ENCODE measurements at regions not wholly inside any gene's neighbourhood (a gene's known extent, or its start where the extent isn't known, plus 50 kb on each side); places are given as distances from the start of the nearest gene placed in this dataset.

DNA sequence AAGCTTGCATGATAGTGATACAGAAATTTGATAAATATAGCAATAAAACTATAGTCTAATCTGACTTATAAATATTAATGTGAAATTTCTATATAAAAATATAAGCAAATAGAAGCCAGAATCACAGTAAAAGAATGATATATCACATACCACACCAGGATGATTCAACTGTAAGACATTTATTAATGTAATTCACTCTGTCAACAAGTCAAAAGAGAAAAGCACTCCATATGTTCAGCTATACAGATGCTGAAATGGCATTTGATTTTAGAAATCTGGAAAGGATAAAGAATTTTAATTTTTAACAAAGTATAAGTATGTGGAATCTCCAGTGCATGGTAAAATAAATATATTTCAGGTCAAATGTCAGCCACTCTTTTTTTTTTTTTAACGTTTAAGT is 372.4 kb downstream of the KCNN2 start:
- no peak for DNase-seq
- 62 to 85% (median 69%) methylated on average over 1 of the region's 1 CpG for WGBS, 5 donors
- no peak overlapping the region for H3K27ac ChIP-seq
- no peak overlapping the region for H3K4me3 ChIP-seq
- intact Hi-C loops (cut with DNase I; ENCODE audit: low total_unique reads), result no loop called here
- H3K9me3 ChIP-seq, result peaks cover 0 to 6% (median 3%) of the 10 kb centered on the region in 4 donors
- H3K27me3 ChIP-seq, result no peaks in the 10 kb centered on the region
- H3K4me1 ChIP-seq, result no peaks in the 10 kb centered on the region
- no peaks in the 10 kb centered on the region for H3K36me3 ChIP-seq
- TF ChIP-seq POLR2AphosphoS5 (IDR thresholded peaks at IDR 0.05), result no peak
- TF ChIP-seq POLR2A (IDR thresholded peaks at IDR 0.05), result no peak
- TF ChIP-seq EP300 (IDR thresholded peaks at IDR 0.05), result no peak
- TF ChIP-seq, protein P1, sequence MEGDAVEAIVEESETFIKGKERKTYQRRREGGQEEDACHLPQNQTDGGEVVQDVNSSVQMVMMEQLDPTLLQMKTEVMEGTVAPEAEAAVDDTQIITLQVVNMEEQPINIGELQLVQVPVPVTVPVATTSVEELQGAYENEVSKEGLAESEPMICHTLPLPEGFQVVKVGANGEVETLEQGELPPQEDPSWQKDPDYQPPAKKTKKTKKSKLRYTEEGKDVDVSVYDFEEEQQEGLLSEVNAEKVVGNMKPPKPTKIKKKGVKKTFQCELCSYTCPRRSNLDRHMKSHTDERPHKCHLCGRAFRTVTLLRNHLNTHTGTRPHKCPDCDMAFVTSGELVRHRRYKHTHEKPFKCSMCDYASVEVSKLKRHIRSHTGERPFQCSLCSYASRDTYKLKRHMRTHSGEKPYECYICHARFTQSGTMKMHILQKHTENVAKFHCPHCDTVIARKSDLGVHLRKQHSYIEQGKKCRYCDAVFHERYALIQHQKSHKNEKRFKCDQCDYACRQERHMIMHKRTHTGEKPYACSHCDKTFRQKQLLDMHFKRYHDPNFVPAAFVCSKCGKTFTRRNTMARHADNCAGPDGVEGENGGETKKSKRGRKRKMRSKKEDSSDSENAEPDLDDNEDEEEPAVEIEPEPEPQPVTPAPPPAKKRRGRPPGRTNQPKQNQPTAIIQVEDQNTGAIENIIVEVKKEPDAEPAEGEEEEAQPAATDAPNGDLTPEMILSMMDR (IDR thresholded peaks at IDR 0.05), result no peak

DNA sequence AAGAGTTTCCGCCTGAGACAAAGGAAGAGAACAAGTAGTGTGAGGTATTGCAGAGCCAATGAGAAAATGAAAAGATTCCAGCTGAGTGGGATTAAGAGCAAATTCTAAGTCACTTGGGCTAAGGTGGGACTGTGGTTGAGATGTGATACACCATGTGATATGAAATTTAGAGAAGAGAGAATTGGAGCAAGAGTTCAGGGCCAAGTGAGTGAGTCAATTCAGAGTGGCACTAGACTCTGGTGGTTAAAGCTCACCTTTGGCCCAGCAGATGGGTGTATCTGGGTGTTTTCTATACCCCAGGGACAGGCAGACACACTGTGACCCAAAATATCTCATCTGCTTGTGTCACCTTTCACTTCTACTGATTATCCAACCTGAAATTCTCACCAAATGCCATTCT is 368.1 kb downstream of the KCNN2 start:
- H3K4me3 ChIP-seq, result no peak overlapping the region
- H3K9me3 ChIP-seq, result no peaks in the 10 kb centered on the region
- WGBS, 5 donors, result 76 to 91% (median 86%) methylated on average over 1 of the region's 1 CpG
- no peaks in the 10 kb centered on the region for H3K4me1 ChIP-seq
- no peaks in the 10 kb centered on the region for H3K36me3 ChIP-seq
- intact Hi-C loops (cut with DNase I; ENCODE audit: low total_unique reads), result no loop called here
- TF ChIP-seq EP300 (IDR thresholded peaks at IDR 0.05) (no peak), POLR2AphosphoS5 (IDR thresholded peaks at IDR 0.05) (no peak), POLR2A (IDR thresholded peaks at IDR 0.05) (no peak)
- TF ChIP-seq, protein P1 (IDR thresholded peaks at IDR 0.05), result no peak
- DNase-seq, result no peak
- H3K27ac ChIP-seq, result no peak overlapping the region
- no peaks in the 10 kb centered on the region for H3K27me3 ChIP-seq

DNA sequence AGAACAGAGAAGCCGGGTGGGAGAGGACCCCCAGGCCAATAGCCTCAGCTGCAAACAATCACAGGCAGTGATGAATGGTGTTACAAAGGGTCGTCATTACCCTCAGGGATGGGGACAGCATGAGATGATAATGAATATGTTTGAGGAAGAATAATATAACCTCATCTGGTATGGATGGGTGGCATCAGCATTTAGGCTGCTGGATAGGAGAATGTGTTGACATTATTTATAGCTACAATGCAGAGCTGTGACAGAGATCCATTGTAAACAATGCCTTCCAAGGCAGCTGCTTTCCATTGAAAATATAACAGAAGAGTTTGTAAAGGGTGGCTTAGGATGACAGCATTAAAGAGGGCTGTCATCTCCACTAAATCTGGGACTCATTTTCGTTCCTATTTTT is 365.5 kb downstream of the KCNN2 start:
- no peak for DNase-seq
- TF ChIP-seq, protein P1 (IDR thresholded peaks at IDR 0.05), result no peak
- TF ChIP-seq POLR2A (IDR thresholded peaks at IDR 0.05) (no peak), EP300 (IDR thresholded peaks at IDR 0.05) (no peak), POLR2AphosphoS5 (IDR thresholded peaks at IDR 0.05) (no peak)
- Histone ChIP-seq H3K4me1 (no peaks in the 10 kb centered on the region), H3K27ac (no peak overlapping the region), H3K9me3 (peaks cover 0 to 6% (median 0%) of the 10 kb centered on the region in 4 donors), H3K36me3 (no peaks in the 10 kb centered on the region), H3K27me3 (no peaks in the 10 kb centered on the region), H3K4me3 (no peak overlapping the region)
- intact Hi-C loops (cut with DNase I; ENCODE audit: low total_unique reads), result no loop called here
- WGBS, 5 donors, result 29 to 49% (median 44%) methylated on average over 3 of the region's 3 CpGs

DNA sequence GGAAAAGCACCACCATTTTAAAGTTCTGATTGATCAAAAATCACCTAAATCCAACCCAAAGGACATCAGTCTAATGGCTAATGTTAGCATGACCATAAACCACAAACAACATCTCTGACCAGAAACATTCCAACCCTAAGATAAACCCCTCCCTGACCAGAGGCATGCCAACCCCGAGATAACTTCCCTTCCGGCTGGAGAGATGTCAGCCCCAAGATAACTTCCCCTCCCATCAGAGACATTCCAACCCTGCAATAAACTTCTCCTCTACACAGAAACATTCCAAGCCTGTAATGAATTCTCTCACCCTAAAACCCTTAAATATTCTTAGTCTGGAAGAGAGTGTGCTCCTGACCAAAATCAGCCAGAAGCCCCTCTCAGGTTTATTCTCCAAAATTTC is 364.3 kb downstream of the KCNN2 start:
- Histone ChIP-seq H3K27me3 (no peaks in the 10 kb centered on the region), H3K27ac (no peak overlapping the region), H3K4me3 (no peak overlapping the region), H3K4me1 (no peaks in the 10 kb centered on the region), H3K9me3 (peaks cover 0 to 6% (median 0%) of the 10 kb centered on the region in 4 donors), H3K36me3 (no peaks in the 10 kb centered on the region)
- no peak for DNase-seq
- TF ChIP-seq, protein P1 (IDR thresholded peaks at IDR 0.05), result no peak
- TF ChIP-seq POLR2A (IDR thresholded peaks at IDR 0.05) (no peak), POLR2AphosphoS5 (IDR thresholded peaks at IDR 0.05) (no peak), EP300 (IDR thresholded peaks at IDR 0.05) (no peak)
- intact Hi-C loops (cut with DNase I; ENCODE audit: low total_unique reads), result no loop called here
- WGBS, 5 donors, result 51 to 78% (median 52%) methylated on average over 2 of the region's 2 CpGs
